Fibroblast of lung (primary cell): ENCODE measurements at regions not wholly inside any gene's neighbourhood (a gene's known extent, or its start where the extent isn't known, plus 50 kb on each side); places are given as distances from the start of the nearest gene placed in this dataset.

Experiments used
- DNase-seq, 2 donors: peaks; one replicate each; pipeline versions ENCODE4 v3.0.0 to v3.0.0-alpha.2; 2010; ENCODE audit warnings: low read depth in 2 of 2
- H2AFZ ChIP-seq: 2 replicates; pipeline ENCODE4 v1.5.1; 2012; ENCODE audit warnings: low read length, control low read depth, inconsistent platforms
- H3K27ac ChIP-seq: 2 replicates; pipeline ENCODE4 v1.5.1; 2011; ENCODE audit warnings: low read length, control low read depth; ENCODE audit not compliant: insufficient read depth
- H3K27me3 ChIP-seq: 2 replicates; pipeline ENCODE4 v1.5.1; 2011; ENCODE audit warnings: mild to moderate bottlenecking, low read length; ENCODE audit not compliant: control insufficient read depth, insufficient read depth
- H3K36me3 ChIP-seq: 2 replicates; pipeline ENCODE4 v1.5.1; 2011; ENCODE audit warnings: low read length; ENCODE audit not compliant: control insufficient read depth, insufficient read depth
- H3K4me1 ChIP-seq: 2 replicates; pipeline ENCODE4 v1.5.1; 2011; ENCODE audit warnings: low read length; ENCODE audit not compliant: control insufficient read depth, insufficient read depth; ENCODE audit errors: extremely low read depth
- H3K4me2 ChIP-seq: 2 replicates; pipeline ENCODE4 v1.5.1; 2011; ENCODE audit warnings: low read length, control low read depth; ENCODE audit not compliant: insufficient read depth; ENCODE audit errors: extremely low read depth
- H3K4me3 ChIP-seq, 4 experiments: fragments of 200-600 bp in 1 of 4; sonication (generic) in 1 of 4; replicated peaks in 1 of 4; 2 replicates each; pipeline ENCODE4 v1.5.1; 2011 to 2016; ENCODE audit warnings: low read length in 4 of 4, low read depth in 3 of 4, mild to moderate bottlenecking in 3 of 4, control low read depth in 2 of 4, inconsistent platforms in 1 of 4, mixed read lengths in 1 of 4; ENCODE audit not compliant: insufficient read depth in 1 of 4; ENCODE audit errors: control extremely low read depth in 1 of 4
- H3K79me2 ChIP-seq: 2 replicates; pipeline ENCODE4 v1.5.1; 2012; ENCODE audit warnings: mild to moderate bottlenecking, low read length, inconsistent platforms; ENCODE audit not compliant: control insufficient read depth, insufficient read depth
- H3K9ac ChIP-seq: 2 replicates; pipeline ENCODE4 v1.5.1; 2011; ENCODE audit warnings: mild to moderate bottlenecking, low read length, control low read depth; ENCODE audit not compliant: insufficient read depth
- H3K9me3 ChIP-seq: 2 replicates; pipeline ENCODE4 v1.5.1; 2012; ENCODE audit warnings: low read depth, low read length; ENCODE audit not compliant: control insufficient read depth, insufficient read depth
- H4K20me1 ChIP-seq: 2 replicates; pipeline ENCODE4 v1.5.1; 2011; ENCODE audit warnings: low read length; ENCODE audit not compliant: control insufficient read depth, insufficient read depth; ENCODE audit errors: extremely low read depth
- EZH2 ChIP-seq: IDR thresholded peaks from 2 replicates; pipeline ENCODE4 v1.5.1; 2012; ENCODE audit warnings: low read length, control low read depth, mild to moderate bottlenecking; ENCODE audit errors: missing control alignments
- TF ChIP-seq, protein P1 (sequence below), 2 donors: IDR thresholded peaks in 1 of 2; conservative IDR thresholded peaks in 1 of 2; 1 replicate in 1 of 2; 2 replicates in 1 of 2; pipeline ENCODE4 v1.5.1; 2011 to 2012; ENCODE audit warnings: low read length in 2 of 2, control low read depth in 1 of 2, inconsistent platforms in 1 of 2, low read depth in 1 of 2, mild to moderate bottlenecking in 1 of 2

DNA sequence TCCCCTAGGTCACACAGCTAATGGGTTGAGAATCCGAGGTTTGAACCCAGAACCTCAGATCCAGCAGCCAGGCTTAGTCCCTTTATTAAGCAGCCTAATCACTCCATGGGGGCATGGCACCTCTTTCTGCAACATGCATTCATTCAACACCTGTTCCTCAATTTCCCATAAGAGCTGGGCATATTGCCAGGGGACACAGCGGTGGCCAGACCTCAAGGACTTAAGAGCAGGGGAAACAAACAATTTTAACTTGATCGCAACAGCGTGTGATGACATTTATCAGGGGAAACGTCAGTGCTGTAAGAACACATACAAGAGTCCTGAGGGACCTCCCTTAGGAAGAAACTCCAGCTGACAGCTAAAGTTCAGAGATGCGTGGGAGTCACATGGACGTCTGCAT, 267.4 kb upstream of the CDH4 start:
- Histone ChIP-seq H3K4me1 (no peaks in the 10 kb centered on the region), H2AFZ (no peak overlapping the region), H3K4me2 (no peak overlapping the region), H4K20me1 (no peaks in the 10 kb centered on the region), H3K27ac (no peak overlapping the region), H3K4me3 (no peak overlapping the region), H3K79me2 (no peaks in the 10 kb centered on the region), H3K27me3 (no peaks in the 10 kb centered on the region), H3K9me3 (no peaks in the 10 kb centered on the region), H3K36me3 (no peaks in the 10 kb centered on the region), H3K9ac (no peak overlapping the region)
- no peak for DNase-seq
- TF ChIP-seq, protein P1, sequence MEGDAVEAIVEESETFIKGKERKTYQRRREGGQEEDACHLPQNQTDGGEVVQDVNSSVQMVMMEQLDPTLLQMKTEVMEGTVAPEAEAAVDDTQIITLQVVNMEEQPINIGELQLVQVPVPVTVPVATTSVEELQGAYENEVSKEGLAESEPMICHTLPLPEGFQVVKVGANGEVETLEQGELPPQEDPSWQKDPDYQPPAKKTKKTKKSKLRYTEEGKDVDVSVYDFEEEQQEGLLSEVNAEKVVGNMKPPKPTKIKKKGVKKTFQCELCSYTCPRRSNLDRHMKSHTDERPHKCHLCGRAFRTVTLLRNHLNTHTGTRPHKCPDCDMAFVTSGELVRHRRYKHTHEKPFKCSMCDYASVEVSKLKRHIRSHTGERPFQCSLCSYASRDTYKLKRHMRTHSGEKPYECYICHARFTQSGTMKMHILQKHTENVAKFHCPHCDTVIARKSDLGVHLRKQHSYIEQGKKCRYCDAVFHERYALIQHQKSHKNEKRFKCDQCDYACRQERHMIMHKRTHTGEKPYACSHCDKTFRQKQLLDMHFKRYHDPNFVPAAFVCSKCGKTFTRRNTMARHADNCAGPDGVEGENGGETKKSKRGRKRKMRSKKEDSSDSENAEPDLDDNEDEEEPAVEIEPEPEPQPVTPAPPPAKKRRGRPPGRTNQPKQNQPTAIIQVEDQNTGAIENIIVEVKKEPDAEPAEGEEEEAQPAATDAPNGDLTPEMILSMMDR (conservative IDR thresholded peaks at IDR 0.05 in 1 of 2, IDR thresholded peaks at IDR 0.05 in 1 of 2; ENCODE audit: low read depth in 1 of 2, low read length in 2 of 2) = no peak
- TF ChIP-seq EZH2 = no peak

DNA sequence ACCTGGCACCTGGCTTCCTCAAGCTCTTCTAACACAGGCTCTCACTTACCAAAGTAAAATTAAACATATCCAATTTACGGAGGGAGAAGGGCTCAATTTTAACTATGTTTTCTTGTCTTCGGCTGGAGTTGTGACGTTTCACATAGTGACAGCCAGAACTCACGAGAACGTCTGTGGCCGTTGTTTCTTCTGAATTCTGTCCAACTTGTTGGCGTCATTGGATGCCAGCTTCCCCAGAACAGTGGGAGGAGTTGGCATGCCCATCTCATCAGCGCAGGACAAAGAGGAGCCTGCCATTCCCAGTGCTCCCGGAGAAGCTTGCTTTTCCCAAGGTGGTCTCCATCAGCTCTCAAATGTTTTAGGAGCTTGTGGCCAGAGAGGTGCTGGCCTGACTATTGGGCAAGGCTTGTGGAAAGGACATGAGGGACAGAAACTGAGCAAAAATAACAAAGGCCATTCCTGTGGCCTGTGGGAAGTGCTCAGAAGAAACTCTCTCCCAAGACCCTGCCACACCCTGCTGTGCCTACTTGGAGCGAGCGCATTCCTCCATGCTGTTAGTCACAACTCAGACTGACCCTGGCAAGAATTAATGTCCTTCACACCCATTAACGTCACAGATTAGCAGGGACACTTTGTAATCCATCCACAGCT, 265.4 kb upstream of the CDH4 start:
- no peak overlapping the region for H2AFZ ChIP-seq

DNA sequence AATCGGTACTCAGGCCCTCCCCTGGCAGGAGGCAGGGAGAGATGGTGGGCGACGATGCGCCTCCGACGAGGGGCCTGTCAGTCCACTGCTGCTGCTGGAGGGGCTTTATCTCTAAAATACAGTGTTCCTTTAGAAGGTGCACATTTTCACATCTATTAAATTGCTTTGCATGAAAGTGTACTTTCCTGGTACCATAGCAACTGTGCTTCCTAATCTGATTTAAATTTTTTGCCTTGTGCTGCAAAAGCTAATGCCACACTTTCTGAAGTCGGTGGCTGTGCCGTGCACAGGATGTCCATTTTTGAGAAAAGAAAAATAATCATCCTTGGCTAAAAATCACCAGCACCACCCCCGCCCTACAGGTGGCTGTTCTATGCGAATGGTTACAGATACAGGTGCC, 262.0 kb upstream of the CDH4 start:
- no peaks in the 10 kb centered on the region for H3K9me3 ChIP-seq
- H3K27ac ChIP-seq = no peak overlapping the region
- no peak for TF ChIP-seq EZH2
- TF ChIP-seq, protein P1 (conservative IDR thresholded peaks at IDR 0.05 in 1 of 2, IDR thresholded peaks at IDR 0.05 in 1 of 2; ENCODE audit: low read depth in 1 of 2, low read length in 2 of 2) = no peak
- no peak overlapping the region for H3K4me2 ChIP-seq
- no peaks in the 10 kb centered on the region for H3K27me3 ChIP-seq
- no peaks in the 10 kb centered on the region for H3K4me1 ChIP-seq
- H4K20me1 ChIP-seq = no peaks in the 10 kb centered on the region
- DNase-seq = no peak
- H3K4me3 ChIP-seq = no peak overlapping the region
- no peaks in the 10 kb centered on the region for H3K79me2 ChIP-seq
- H3K9ac ChIP-seq = no peak overlapping the region
- H3K36me3 ChIP-seq = no peaks in the 10 kb centered on the region
- no peak overlapping the region for H2AFZ ChIP-seq

More for the DNA sequence above, 265.4 kb upstream of the CDH4 start:
- Histone ChIP-seq H3K36me3 (no peaks in the 10 kb centered on the region), H3K79me2 (no peaks in the 10 kb centered on the region), H3K9me3 (no peaks in the 10 kb centered on the region), H3K9ac (no peak overlapping the region), H4K20me1 (no peaks in the 10 kb centered on the region), H3K27ac (no peak overlapping the region), H3K4me2 (no peak overlapping the region), H3K4me1 (no peaks in the 10 kb centered on the region), H3K27me3 (no peaks in the 10 kb centered on the region), H3K4me3 (no peak overlapping the region)
- TF ChIP-seq, protein P1 (conservative IDR thresholded peaks at IDR 0.05 in 1 of 2, IDR thresholded peaks at IDR 0.05 in 1 of 2; ENCODE audit: low read depth in 1 of 2, low read length in 2 of 2) = no peak
- TF ChIP-seq EZH2 = no peak
- DNase-seq = no peak
